Loucy (cell line): ENCODE measurements at regions not wholly inside any gene's neighbourhood (a gene's known extent, or its start where the extent isn't known, plus 50 kb on each side); places are given as distances from the start of the nearest gene placed in this dataset.

Source experiments
- H2AFZ ChIP-seq: fragments of 200-600 bp; sonication (generic); 2 replicates; pipeline ENCODE4 v1.6.0; 2016; ENCODE audit warnings: antibody characterized with exemption, mild to moderate bottlenecking, low read length, moderate library complexity
- H3F3A ChIP-seq: fragments of 200-600 bp; 2 replicates; pipeline ENCODE4 v1.6.0; 2016; ENCODE audit warnings: antibody characterized with exemption, low read depth, mild to moderate bottlenecking
- H3K27me3 ChIP-seq: fragments of 200-600 bp; sonication (generic); 2 replicates; pipeline ENCODE4 v1.6.1; 2014; ENCODE audit warnings: low read length, mild to moderate bottlenecking; ENCODE audit not compliant: insufficient read depth, poor library complexity, severe bottlenecking
- H3K36me3 ChIP-seq: fragments of 200-600 bp; sonication (generic); 2 replicates; pipeline ENCODE4 v1.6.1; 2016; ENCODE audit warnings: low read length; ENCODE audit not compliant: insufficient read depth
- H3K4me1 ChIP-seq: fragments of 200-600 bp; sonication (generic); 2 replicates; pipeline ENCODE4 v1.5.1; 2014; ENCODE audit warnings: low read length, mild to moderate bottlenecking; ENCODE audit not compliant: insufficient read depth, poor library complexity, severe bottlenecking
- H3K4me2 ChIP-seq: fragments of 200-600 bp; sonication (generic); 2 replicates; pipeline ENCODE4 v1.6.0; 2014; ENCODE audit warnings: antibody characterized with exemption, low read length, low read depth, mild to moderate bottlenecking; ENCODE audit not compliant: poor library complexity, severe bottlenecking
- H3K4me3 ChIP-seq: fragments of 200-600 bp; sonication (generic); 2 replicates; pipeline ENCODE4 v1.5.1; 2014; ENCODE audit warnings: low read length, mild to moderate bottlenecking, mixed read lengths; ENCODE audit not compliant: poor library complexity, severe bottlenecking
- H3K79me2 ChIP-seq: fragments of 200-600 bp; sonication (generic); 2 replicates; pipeline ENCODE4 v1.6.1; 2014; ENCODE audit warnings: low read length; ENCODE audit not compliant: insufficient read depth
- H3K9ac ChIP-seq: fragments of 200-600 bp; sonication (generic); 2 replicates; pipeline ENCODE4 v1.6.0; 2014; ENCODE audit warnings: mild to moderate bottlenecking, low read depth, low read length, moderate library complexity; ENCODE audit not compliant: poor library complexity, severe bottlenecking
- H3K9me2 ChIP-seq: fragments of 200-600 bp; sonication (generic); replicated peaks from 2 replicates; pipeline ENCODE4 v1.6.1; 2016; ENCODE audit warnings: low read depth, low read length, mixed read lengths
- H3K9me3 ChIP-seq: fragments of 200-600 bp; sonication (generic); 2 replicates; pipeline ENCODE4 v1.6.1; 2014; ENCODE audit warnings: mild to moderate bottlenecking, antibody characterized with exemption, low read length, low read depth; ENCODE audit not compliant: insufficient read depth
- H4K20me1 ChIP-seq: fragments of 200-600 bp; sonication (generic); 2 replicates; pipeline ENCODE4 v1.6.0; 2014; ENCODE audit warnings: antibody characterized with exemption, low read length, mild to moderate bottlenecking; ENCODE audit not compliant: insufficient read depth, poor library complexity, severe bottlenecking
- EZH2phosphoT487 ChIP-seq: fragments of 200-600 bp; IDR thresholded peaks from 2 replicates; pipeline ENCODE4 v1.6.1; 2018; ENCODE audit warnings: antibody characterized with exemption, mild to moderate bottlenecking, moderate library complexity, borderline replicate concordance
- TF ChIP-seq, protein P1 (sequence below): fragments of 200-600 bp; sonication (generic); conservative IDR thresholded peaks from 2 replicates; pipeline ENCODE4 v1.5.1; 2014; ENCODE audit warnings: mild to moderate bottlenecking, antibody characterized with exemption, low read length

DNA sequence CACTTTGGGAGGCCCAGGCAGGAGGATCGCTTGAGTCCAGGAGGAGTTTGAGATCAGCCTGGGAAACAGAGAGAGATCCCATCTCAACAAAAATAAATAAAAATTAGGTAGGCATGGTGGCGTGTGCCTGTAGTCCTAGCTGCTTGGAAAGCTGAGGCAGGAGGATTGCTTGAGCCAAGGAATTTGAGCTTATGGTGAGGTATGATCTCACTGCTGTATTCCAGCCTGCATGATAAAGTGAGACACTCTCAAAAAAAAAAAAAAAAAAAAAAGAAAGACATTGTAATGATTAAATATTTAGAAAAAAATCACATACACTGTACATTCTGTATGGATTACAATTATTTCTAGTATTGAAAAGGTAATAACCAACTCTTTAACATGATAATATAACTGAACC is 87.1 kb downstream of the SLIT2 start:
- H3K4me3 ChIP-seq: no peak overlapping the region
- H3K36me3 ChIP-seq: no peaks in the 10 kb centered on the region
- H3K9me2 ChIP-seq: no peaks in the 10 kb centered on the region
- no peak overlapping the region for H3K9ac ChIP-seq
- no peaks in the 10 kb centered on the region for H3K27me3 ChIP-seq
- no peak overlapping the region for H3K4me2 ChIP-seq
- TF ChIP-seq, protein P1, sequence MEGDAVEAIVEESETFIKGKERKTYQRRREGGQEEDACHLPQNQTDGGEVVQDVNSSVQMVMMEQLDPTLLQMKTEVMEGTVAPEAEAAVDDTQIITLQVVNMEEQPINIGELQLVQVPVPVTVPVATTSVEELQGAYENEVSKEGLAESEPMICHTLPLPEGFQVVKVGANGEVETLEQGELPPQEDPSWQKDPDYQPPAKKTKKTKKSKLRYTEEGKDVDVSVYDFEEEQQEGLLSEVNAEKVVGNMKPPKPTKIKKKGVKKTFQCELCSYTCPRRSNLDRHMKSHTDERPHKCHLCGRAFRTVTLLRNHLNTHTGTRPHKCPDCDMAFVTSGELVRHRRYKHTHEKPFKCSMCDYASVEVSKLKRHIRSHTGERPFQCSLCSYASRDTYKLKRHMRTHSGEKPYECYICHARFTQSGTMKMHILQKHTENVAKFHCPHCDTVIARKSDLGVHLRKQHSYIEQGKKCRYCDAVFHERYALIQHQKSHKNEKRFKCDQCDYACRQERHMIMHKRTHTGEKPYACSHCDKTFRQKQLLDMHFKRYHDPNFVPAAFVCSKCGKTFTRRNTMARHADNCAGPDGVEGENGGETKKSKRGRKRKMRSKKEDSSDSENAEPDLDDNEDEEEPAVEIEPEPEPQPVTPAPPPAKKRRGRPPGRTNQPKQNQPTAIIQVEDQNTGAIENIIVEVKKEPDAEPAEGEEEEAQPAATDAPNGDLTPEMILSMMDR: no peak
- TF ChIP-seq EZH2phosphoT487: no peak
- no peaks in the 10 kb centered on the region for H3K9me3 ChIP-seq
- no peak overlapping the region for H2AFZ ChIP-seq
- no peaks in the 10 kb centered on the region for H3F3A ChIP-seq
- no peaks in the 10 kb centered on the region for H4K20me1 ChIP-seq
- H3K79me2 ChIP-seq: no peaks in the 10 kb centered on the region
- H3K4me1 ChIP-seq: no peaks in the 10 kb centered on the region

DNA sequence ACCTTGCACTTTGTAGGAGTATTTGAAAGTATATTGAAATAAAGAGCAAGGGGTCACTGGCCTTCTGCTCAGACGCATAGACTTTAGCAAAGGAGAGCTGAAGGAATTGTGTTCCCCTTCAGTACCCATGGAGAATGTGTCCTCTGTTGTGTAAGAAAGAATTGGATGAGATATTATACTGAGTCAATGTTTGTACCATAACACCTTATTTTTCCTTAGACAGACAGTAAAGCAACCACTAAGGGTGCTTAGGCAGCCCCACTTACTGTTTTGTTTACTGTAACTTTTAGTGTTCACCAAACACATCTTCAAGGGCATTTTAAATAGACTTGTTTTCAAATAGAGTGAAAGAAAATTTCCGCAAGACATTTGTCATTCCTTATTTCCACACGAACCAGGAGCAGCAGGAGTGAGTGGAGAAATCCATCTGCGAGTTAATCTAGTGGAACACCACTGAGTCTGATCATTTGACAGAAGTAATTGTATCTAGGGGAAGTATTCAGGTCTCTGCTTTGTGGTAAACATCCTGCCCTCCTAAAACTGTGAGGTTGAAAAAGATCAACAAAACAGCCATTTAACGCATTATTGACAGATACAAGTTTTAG is 89.5 kb downstream of the SLIT2 start:
- Histone ChIP-seq H3K4me3 (no peak overlapping the region), H3K9ac (no peak overlapping the region), H3K9me3 (no peaks in the 10 kb centered on the region), H3K27me3 (no peaks in the 10 kb centered on the region), H3F3A (no peaks in the 10 kb centered on the region), H3K79me2 (no peaks in the 10 kb centered on the region), H2AFZ (no peak overlapping the region), H3K36me3 (no peaks in the 10 kb centered on the region), H3K9me2 (no peaks in the 10 kb centered on the region), H3K4me2 (no peak overlapping the region), H3K4me1 (no peaks in the 10 kb centered on the region), H4K20me1 (no peaks in the 10 kb centered on the region)
- TF ChIP-seq, protein P1: no peak
- no peak for TF ChIP-seq EZH2phosphoT487

DNA sequence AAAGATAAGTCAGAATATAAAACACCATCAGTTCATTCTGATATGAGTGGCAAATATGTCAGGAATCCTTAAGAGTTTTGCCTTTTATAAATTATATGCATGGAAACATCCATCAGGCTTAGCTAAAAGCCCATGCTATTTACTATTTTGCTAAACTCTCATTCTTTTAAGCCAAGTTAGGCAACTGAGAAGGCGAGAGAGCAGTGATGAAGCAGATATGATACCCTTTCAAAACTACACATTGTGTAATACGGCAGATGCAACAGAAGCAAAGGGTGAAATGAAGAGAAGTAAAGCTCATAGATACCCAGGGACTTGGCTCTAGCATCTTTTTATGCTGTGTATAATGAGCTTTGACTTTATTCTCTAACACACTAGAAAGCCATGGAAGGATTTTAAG is 95.8 kb downstream of the SLIT2 start:
- H3K4me3 ChIP-seq: no peak overlapping the region
- TF ChIP-seq, protein P1: no peak
- TF ChIP-seq EZH2phosphoT487: no peak
- no peak overlapping the region for H3K9ac ChIP-seq
- no peaks in the 10 kb centered on the region for H3K79me2 ChIP-seq
- H3K4me2 ChIP-seq: no peak overlapping the region
- H3K9me3 ChIP-seq: no peaks in the 10 kb centered on the region
- H3K9me2 ChIP-seq: no peaks in the 10 kb centered on the region
- no peaks in the 10 kb centered on the region for H3K36me3 ChIP-seq
- H3K4me1 ChIP-seq: no peaks in the 10 kb centered on the region
- H3F3A ChIP-seq: no peaks in the 10 kb centered on the region
- H3K27me3 ChIP-seq: no peaks in the 10 kb centered on the region
- H4K20me1 ChIP-seq: no peaks in the 10 kb centered on the region
- H2AFZ ChIP-seq: no peak overlapping the region
